ENCODE measurements at regions not wholly inside any gene's neighbourhood (a gene's known extent, or its start where the extent isn't known, plus 50 kb on each side); places are given as distances from the start of the nearest gene placed in this dataset.

DNA sequence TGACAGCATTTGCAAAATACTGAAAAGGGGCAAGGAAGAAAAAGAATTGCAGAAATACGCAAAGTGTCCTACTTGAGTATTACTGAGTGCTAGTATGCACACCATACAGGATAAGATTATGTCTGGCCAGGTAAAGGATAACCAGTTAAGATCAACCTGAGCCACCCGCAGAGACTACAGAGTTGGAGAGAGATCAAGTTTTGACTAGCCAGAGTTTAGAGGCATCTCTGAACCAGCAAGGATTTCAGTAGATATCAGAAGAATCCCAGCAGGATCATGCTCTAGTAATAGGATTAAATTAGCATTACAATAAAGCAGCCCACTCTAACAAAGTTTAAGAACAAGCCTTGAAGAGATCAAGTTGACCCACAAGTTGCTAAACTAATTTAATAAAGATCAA lies 232.7 kb upstream of the HSFY2 start:
- TF ChIP-seq, protein P1, sequence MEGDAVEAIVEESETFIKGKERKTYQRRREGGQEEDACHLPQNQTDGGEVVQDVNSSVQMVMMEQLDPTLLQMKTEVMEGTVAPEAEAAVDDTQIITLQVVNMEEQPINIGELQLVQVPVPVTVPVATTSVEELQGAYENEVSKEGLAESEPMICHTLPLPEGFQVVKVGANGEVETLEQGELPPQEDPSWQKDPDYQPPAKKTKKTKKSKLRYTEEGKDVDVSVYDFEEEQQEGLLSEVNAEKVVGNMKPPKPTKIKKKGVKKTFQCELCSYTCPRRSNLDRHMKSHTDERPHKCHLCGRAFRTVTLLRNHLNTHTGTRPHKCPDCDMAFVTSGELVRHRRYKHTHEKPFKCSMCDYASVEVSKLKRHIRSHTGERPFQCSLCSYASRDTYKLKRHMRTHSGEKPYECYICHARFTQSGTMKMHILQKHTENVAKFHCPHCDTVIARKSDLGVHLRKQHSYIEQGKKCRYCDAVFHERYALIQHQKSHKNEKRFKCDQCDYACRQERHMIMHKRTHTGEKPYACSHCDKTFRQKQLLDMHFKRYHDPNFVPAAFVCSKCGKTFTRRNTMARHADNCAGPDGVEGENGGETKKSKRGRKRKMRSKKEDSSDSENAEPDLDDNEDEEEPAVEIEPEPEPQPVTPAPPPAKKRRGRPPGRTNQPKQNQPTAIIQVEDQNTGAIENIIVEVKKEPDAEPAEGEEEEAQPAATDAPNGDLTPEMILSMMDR (IDR thresholded peaks at IDR 0.05), result no peak
- TF ChIP-seq ZFX (IDR thresholded peaks at IDR 0.05; ENCODE audit: borderline replicate concordance), result no peak
